Activated CD4-positive, alpha-beta memory T cell treated with anti-CD3 and anti-CD28 coated beads for 36 hours (primary cell): ENCODE measurements at regions not wholly inside any gene's neighbourhood (a gene's known extent, or its start where the extent isn't known, plus 50 kb on each side); places are given as distances from the start of the nearest gene placed in this dataset.
A peak's percentile ranks its signal among the peaks of the same experiment; 100 is the strongest.

ENCODE experiments used
- CTCF ChIA-PET: fragments of 350-600 bp; sonication (Branson Sonifier 250); formaldehyde crosslinking; loops from one replicate; lab custom pipeline; 2021; ENCODE audit warnings: antibody characterized with exemption, inconsistent platforms; lab: Charles Lee
- POLR2A ChIA-PET: fragments of 350-600 bp; sonication (Branson Sonifier 250); formaldehyde crosslinking; loops from one replicate; lab custom pipeline; 2021; ENCODE audit warnings: antibody characterized with exemption; lab: Charles Lee
- DNase-seq: peaks from one replicate; pipeline ENCODE4 v3.0.0-alpha.2; 2020
- H3K27ac Mint-ChIP-seq: one replicate; pipeline ENCODE4 v1.8.0; 2021; ENCODE audit warnings: mixed read lengths
- H3K27me3 Mint-ChIP-seq: one replicate; pipeline ENCODE4 v1.8.0; 2021; ENCODE audit warnings: mixed read lengths
- H3K36me3 Mint-ChIP-seq: one replicate; pipeline ENCODE4 v1.8.0; 2021; ENCODE audit warnings: mixed read lengths
- H3K4me1 Mint-ChIP-seq: one replicate; pipeline ENCODE4 v1.8.0; 2021; ENCODE audit warnings: low read depth, mixed read lengths
- H3K4me3 Mint-ChIP-seq: one replicate; pipeline ENCODE4 v1.8.0; 2021; ENCODE audit warnings: mild to moderate bottlenecking, mixed read lengths
- H3K9me3 Mint-ChIP-seq: one replicate; pipeline ENCODE4 v1.8.0; 2021; ENCODE audit warnings: mixed read lengths
- intact Hi-C: fragments of 100-400 bp; cut with micrococcal nuclease; formaldehyde crosslinking; loops from one replicate; pipeline ENCODE4 v1.15.1; 2023

DNA sequence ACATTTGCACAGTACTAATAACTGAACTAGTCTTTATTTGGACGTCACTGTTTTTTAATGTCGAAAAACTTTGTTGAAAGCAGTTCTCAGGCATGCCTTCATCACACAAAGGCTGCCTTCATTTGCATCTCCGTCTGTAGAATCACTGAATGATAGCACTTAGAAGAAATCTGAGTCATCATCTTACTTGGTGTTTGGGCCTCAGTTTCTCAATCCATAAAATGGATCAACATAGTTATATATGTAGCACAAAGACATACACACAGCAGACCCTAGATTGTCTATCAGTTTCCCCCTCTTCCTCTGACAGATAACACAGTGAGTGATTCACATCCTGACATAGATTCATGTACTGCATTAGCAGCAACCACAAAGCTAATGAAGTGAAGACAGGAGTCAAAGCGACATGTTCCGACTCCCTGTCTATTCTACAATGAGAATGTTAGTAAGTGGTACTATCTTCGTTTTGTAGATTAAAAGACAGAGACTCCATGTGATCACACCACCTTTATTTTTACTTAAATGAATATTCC lies 80.4 kb upstream of the PDE10A start:
- no peak for DNase-seq
- no peaks in the 10 kb centered on the region for H3K4me1 Mint-ChIP-seq
- no peaks in the 10 kb centered on the region for H3K9me3 Mint-ChIP-seq
- H3K36me3 Mint-ChIP-seq = no peaks in the 10 kb centered on the region
- intact Hi-C loops = no loop called here
- ChIA-PET POLR2A (no interaction called here), CTCF (no interaction called here)
- no peaks in the 10 kb centered on the region for H3K27me3 Mint-ChIP-seq
- no peak overlapping the region for H3K4me3 Mint-ChIP-seq
- H3K27ac Mint-ChIP-seq = no peak overlapping the region

DNA sequence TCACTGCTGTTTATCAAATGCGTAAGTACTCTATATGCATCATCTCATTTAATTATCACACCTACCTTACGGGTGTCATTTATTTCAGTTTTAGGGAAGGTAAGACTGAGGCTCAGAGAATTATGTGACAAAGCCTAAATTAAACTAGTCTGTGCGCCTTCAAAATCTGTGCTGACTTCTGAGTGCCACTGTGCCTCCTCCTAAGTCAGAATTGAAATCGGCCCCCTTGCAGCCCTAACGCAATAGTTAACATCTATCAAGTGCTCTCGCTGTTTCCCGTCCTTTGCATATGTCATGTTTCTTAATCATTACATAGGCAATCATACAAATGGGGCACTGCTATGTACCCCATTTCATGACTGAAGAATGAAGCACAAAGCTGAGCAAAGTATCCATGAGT lies 79.0 kb upstream of the PDE10A start:
- Mint-ChIP-seq H3K27me3 (no peaks in the 10 kb centered on the region), H3K9me3 (peaks cover 6% of the 10 kb centered on the region), H3K36me3 (no peaks in the 10 kb centered on the region), H3K27ac (no peak overlapping the region), H3K4me3 (no peak overlapping the region), H3K4me1 (no peaks in the 10 kb centered on the region)
- intact Hi-C loops = no loop called here
- DNase-seq = no peak
- CTCF ChIA-PET = no interaction called here
- POLR2A ChIA-PET = no interaction called here

DNA sequence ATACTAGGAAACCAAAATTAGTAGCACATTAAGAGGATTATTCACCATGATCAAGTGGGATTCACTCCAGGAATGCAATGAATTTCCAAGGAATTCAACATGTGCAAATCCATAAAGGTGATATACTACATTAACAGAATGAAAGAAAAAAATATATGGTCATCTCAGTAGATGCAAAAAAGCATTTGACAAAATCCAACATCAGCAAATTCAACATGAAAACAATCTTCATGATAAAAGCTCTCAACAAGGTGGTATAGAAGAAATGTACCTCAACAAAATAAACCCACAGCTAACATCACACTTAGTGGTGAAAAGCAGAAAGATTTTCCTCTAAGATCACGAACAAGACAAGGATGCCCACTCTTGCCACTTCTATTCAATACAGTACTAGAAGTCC lies 74.4 kb upstream of the PDE10A start:
- ChIA-PET CTCF (no interaction called here), POLR2A (no interaction called here)
- no peaks in the 10 kb centered on the region for H3K27me3 Mint-ChIP-seq
- intact Hi-C loops = no loop called here
- H3K4me1 Mint-ChIP-seq = no peaks in the 10 kb centered on the region
- no peak overlapping the region for H3K4me3 Mint-ChIP-seq
- no peak overlapping the region for H3K27ac Mint-ChIP-seq
- no peaks in the 10 kb centered on the region for H3K36me3 Mint-ChIP-seq
- DNase-seq = no peak
- H3K9me3 Mint-ChIP-seq = peaks cover 12% of the 10 kb centered on the region

DNA sequence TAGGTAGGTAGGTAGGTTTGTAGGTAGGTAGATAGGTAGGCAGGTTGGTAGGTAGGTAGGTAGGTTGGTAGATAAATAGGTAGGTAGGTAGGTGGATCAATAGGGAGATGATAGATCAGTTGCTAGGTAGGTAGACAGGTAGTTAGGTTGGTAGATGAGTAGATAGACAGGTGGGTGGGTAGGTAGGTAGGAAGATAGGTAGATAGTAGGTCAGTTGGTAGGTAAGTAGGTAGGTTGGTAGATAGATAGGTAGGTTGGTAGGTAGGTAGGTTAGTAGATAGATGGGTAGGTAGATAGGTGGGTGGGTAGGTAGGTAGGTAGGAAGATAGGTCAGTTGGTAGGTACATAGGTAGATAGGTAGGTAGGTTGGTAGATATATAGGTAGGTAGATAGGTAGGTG lies 72.0 kb upstream of the PDE10A start:
- H3K4me3 Mint-ChIP-seq = no peak overlapping the region
- CTCF ChIA-PET = no interaction called here
- no peak overlapping the region for H3K27ac Mint-ChIP-seq

DNA sequence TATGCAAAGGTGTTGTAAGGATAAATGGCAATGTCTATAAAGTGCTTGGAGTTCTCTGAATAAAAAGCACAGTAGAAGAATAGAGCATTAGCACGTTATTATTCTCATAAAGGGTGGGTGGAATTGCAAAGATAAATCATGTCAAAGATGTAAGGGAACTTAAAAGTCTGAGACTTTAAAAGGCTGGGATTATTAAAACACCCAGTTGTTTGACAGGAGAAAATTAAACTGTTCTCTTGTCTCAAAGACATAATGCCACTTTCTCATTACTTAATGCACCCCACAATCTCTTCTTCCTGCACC lies 70.4 kb upstream of the PDE10A start:
- no peak overlapping the region for H3K27ac Mint-ChIP-seq
- DNase-seq = no peak
- no peaks in the 10 kb centered on the region for H3K36me3 Mint-ChIP-seq
- no peak overlapping the region for H3K4me3 Mint-ChIP-seq
- POLR2A ChIA-PET = no interaction called here
- intact Hi-C loops = no loop called here
- H3K4me1 Mint-ChIP-seq = no peaks in the 10 kb centered on the region
- H3K27me3 Mint-ChIP-seq = peaks cover 2% of the 10 kb centered on the region
- peaks cover 12% of the 10 kb centered on the region for H3K9me3 Mint-ChIP-seq
- CTCF ChIA-PET = interaction anchor here (0.8 kb wide), 1 partner anchor 373 kb away, joined by 3 read pairs; no protein-coding TSS in a partner anchor

More for the DNA sequence above, 72.0 kb upstream of the PDE10A start:
- Mint-ChIP-seq H3K27me3 (peaks cover 2% of the 10 kb centered on the region), H3K4me1 (no peaks in the 10 kb centered on the region), H3K9me3 (peaks cover 12% of the 10 kb centered on the region), H3K36me3 (no peaks in the 10 kb centered on the region)
- DNase-seq = no peak
- intact Hi-C loops = no loop called here
- POLR2A ChIA-PET = no interaction called here

DNA sequence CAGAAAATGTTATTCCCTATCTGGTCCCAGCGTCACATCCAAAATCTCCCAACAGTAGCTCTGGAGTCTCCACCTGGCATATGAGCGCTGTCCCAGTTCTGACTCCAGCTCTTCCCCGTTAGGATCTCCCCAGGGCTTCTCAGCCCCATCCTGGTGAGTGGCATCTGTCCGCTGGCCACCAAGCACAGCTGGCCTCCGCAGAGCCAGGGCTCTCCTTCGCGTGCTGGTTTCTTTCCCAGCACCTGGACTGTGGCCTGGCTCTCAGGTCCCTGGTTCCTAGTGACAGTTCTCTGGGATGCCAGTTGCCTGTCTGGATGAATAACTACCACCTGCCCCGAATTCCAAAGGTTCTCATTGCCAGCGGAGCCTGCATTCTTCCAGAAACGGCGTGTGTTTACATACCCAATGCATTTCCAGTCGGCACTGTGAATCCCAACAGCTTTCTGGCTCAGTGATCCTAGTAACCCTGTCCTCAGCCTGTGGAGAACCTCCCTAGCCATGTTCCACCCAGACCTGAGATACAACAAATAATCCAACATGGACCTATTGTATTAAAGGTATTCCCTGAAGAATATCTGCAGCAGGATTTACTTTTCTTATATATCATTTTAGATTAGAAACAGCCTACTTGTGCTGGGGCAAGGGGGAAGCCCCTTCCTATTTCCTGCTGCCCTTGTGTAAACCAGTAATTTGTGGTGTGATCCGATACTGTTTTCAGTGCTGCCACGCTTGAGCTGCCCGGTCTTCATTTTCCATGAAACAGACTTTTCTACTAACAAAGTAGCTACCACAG lies 69.9 kb upstream of the PDE10A start:
- intact Hi-C loops = no loop called here
- peaks cover 12% of the 10 kb centered on the region for H3K9me3 Mint-ChIP-seq
- no peak overlapping the region for H3K4me3 Mint-ChIP-seq
- H3K4me1 Mint-ChIP-seq = no peaks in the 10 kb centered on the region
- POLR2A ChIA-PET = no interaction called here
- H3K27ac Mint-ChIP-seq = no peak overlapping the region
- DNase-seq = no peak
- H3K36me3 Mint-ChIP-seq = no peaks in the 10 kb centered on the region
- peaks cover 2% of the 10 kb centered on the region for H3K27me3 Mint-ChIP-seq
- CTCF ChIA-PET = interaction anchor here (0.8 kb wide), 1 partner anchor 373 kb away, joined by 3 read pairs; no protein-coding TSS in a partner anchor

DNA sequence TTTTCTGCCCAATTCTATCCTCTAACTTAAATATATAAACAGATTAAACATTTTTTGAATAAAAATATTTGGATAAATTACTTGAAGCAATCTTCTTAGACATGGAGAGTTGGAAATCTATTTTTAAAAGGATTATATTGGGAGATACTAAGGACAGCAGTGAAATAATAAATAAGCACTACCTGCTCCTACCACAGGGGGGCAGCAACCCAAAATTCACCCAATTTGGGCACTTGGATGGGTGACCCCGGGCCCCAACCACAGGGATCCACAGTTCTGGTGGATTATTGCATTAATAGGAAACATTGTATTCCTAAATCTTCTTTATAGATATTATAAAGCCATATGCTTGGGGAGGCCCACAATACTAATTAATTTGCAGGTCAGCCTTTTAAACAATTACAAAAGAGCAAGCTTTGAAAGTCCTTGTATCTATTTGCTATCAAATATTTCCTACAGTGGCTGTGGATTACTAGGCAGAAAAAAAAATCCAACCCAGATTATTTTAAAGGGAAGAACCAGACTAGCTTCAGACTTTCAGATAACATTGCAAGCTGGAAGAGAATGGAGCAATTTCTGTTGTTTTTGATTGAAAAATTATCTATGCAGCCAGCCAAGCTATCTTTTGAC lies 66.4 kb upstream of the PDE10A start:
- intact Hi-C loops = loop anchor here (1.0 kb wide), 1 partner anchor 121 kb away; no protein-coding TSS in a partner anchor
- Mint-ChIP-seq H3K4me3 (no peak overlapping the region), H3K27me3 (peaks cover 2% of the 10 kb centered on the region), H3K4me1 (no peaks in the 10 kb centered on the region), H3K36me3 (no peaks in the 10 kb centered on the region), H3K9me3 (no peaks in the 10 kb centered on the region), H3K27ac (no peak overlapping the region)
- ChIA-PET POLR2A (no interaction called here), CTCF (interaction anchor here (0.7 to 2.5 kb wide), 7 partner anchors 9 to 671 kb away, joined by 3 to 12 read pairs (median 4); no protein-coding TSS in a partner anchor)
- peak; percentile 33 for DNase-seq

GRCh38 chr6:165728216-165728615 lies 65.2 kb upstream of the PDE10A start:
- no peak overlapping the region for H3K27ac Mint-ChIP-seq
- no peaks in the 10 kb centered on the region for H3K9me3 Mint-ChIP-seq
- intact Hi-C loops = no loop called here
- H3K27me3 Mint-ChIP-seq = peaks cover 2% of the 10 kb centered on the region
- POLR2A ChIA-PET = no interaction called here
- no peaks in the 10 kb centered on the region for H3K4me1 Mint-ChIP-seq
- H3K36me3 Mint-ChIP-seq = no peaks in the 10 kb centered on the region
- DNase-seq = no peak
- CTCF ChIA-PET = no interaction called here
- no peak overlapping the region for H3K4me3 Mint-ChIP-seq

DNA sequence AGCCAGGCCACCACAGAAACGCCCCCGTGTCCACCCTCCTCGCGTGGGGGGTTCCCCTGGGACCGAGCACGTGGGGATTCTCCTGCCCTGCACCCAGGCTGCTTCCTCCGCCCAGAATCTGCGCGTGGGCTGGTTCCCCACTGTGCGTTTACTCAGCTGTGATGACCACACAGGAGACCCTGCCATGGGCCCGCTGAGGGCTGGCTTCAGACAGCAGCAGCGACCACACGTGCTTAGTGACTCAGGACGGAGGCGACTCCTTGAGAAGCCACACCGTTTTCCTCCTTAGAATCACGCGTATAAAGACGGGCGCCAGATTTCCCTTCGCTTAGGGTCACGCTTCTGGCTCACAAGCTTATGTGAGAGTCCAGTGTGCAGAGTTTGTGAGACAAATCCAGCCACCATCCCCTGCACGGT lies 63.9 kb upstream of the PDE10A start:
- ChIA-PET CTCF (no interaction called here), POLR2A (no interaction called here)
- no peaks in the 10 kb centered on the region for H3K27me3 Mint-ChIP-seq
- no peak for DNase-seq
- no peaks in the 10 kb centered on the region for H3K4me1 Mint-ChIP-seq
- intact Hi-C loops = no loop called here
- H3K27ac Mint-ChIP-seq = no peak overlapping the region
- H3K36me3 Mint-ChIP-seq = no peaks in the 10 kb centered on the region
- no peak overlapping the region for H3K4me3 Mint-ChIP-seq
- no peaks in the 10 kb centered on the region for H3K9me3 Mint-ChIP-seq

DNA sequence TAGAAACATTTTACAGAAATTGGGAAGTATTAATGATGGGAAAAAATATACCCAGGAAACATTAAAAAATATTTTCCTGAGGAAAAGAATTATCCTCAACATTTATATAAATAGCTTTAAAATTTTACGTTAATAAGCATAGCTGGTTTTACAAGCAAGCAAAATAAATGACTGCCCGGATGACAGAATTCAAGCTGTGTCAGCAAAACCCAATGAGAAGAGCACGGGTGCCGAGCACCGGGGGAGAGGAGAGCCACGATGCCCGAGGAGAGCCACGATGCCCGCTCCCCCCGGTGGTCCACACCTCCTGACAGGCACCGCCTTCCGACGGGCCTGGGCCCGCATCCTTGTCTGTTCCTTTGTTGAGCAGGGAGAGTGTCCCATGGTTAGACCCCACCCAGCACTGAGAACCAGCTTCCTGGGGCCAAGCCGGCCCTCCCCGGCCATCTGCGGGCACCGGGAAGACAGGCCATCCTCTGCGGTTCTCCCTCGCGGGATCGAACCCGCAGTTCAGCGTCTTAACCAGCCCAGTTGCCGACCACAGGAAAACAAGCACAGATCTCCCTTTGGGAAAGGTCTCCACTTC lies 63.3 kb upstream of the PDE10A start:
- H3K9me3 Mint-ChIP-seq = no peaks in the 10 kb centered on the region
- CTCF ChIA-PET = interaction anchor here (1.5 kb wide), 1 partner anchor 124 kb away, joined by 3 read pairs; no protein-coding TSS in a partner anchor
- POLR2A ChIA-PET = no interaction called here
- no peak for DNase-seq
- H3K27me3 Mint-ChIP-seq = no peaks in the 10 kb centered on the region
- H3K36me3 Mint-ChIP-seq = no peaks in the 10 kb centered on the region
- intact Hi-C loops = no loop called here
- no peak overlapping the region for H3K4me3 Mint-ChIP-seq
- no peaks in the 10 kb centered on the region for H3K4me1 Mint-ChIP-seq
- H3K27ac Mint-ChIP-seq = no peak overlapping the region

DNA sequence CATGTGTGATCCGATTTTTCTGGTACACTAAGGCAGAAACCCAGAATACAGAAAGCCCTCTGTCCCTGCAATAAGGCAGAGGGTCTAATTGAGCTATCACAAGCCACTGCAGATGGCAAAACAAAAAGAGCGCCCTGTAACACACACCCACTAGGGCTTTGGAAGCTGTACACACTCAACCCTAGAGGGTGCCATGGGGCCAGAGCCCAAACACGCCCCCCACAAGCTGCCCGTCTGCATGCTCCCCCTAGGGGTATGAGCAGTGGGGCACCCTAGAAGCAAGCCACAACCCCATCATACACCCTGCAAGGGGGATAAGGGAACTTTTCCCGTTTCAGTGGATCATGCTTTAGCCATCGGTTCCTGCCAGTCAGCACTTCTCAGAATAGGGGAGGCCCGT lies 62.2 kb upstream of the PDE10A start:
- no peaks in the 10 kb centered on the region for H3K9me3 Mint-ChIP-seq
- ChIA-PET POLR2A (no interaction called here), CTCF (interaction anchor here (1.5 kb wide), 1 partner anchor 125 kb away, joined by 3 read pairs; no protein-coding TSS in a partner anchor)
- H3K27ac Mint-ChIP-seq = no peak overlapping the region
- H3K27me3 Mint-ChIP-seq = no peaks in the 10 kb centered on the region
- DNase-seq = no peak
- intact Hi-C loops = no loop called here
- H3K4me1 Mint-ChIP-seq = no peaks in the 10 kb centered on the region
- no peaks in the 10 kb centered on the region for H3K36me3 Mint-ChIP-seq
- H3K4me3 Mint-ChIP-seq = no peak overlapping the region

GRCh38 chr6:165723326-165723725 lies 60.3 kb upstream of the PDE10A start:
- no peak overlapping the region for H3K4me3 Mint-ChIP-seq
- intact Hi-C loops = no loop called here
- H3K4me1 Mint-ChIP-seq = no peaks in the 10 kb centered on the region
- ChIA-PET CTCF (interaction anchor here (1.2 kb wide), 1 partner anchor 127 kb away, joined by 3 read pairs; no protein-coding TSS in a partner anchor), POLR2A (no interaction called here)
- no peaks in the 10 kb centered on the region for H3K36me3 Mint-ChIP-seq
- no peak overlapping the region for H3K27ac Mint-ChIP-seq
- H3K27me3 Mint-ChIP-seq = no peaks in the 10 kb centered on the region
- H3K9me3 Mint-ChIP-seq = no peaks in the 10 kb centered on the region
- no peak for DNase-seq
